GM20000 (cell line): ENCODE measurements at regions not wholly inside any gene's neighbourhood (a gene's known extent, or its start where the extent isn't known, plus 50 kb on each side); places are given as distances from the start of the nearest gene placed in this dataset.

Experiments
- DNase-seq: peaks from one replicate; pipeline ENCODE4 v3.0.0; 2012; ENCODE audit warnings: low spot score
- CTCF ChIP-seq: IDR thresholded peaks from 2 replicates; pipeline ENCODE4 v1.5.1; 2012; ENCODE audit warnings: mild to moderate bottlenecking, control low read depth; ENCODE audit errors: extremely low read depth, missing control alignments

- TF ChIP-seq CTCF, result no peak
- DNase-seq, result no peak
Measured at GRCh38 chr17:45702666-45703266, 81.4 kb upstream of the CRHR1 start.

- no peak for TF ChIP-seq CTCF
- DNase-seq, result no peak
Measured at GRCh38 chr17:45703348-45703747, 80.8 kb upstream of the CRHR1 start.

DNA sequence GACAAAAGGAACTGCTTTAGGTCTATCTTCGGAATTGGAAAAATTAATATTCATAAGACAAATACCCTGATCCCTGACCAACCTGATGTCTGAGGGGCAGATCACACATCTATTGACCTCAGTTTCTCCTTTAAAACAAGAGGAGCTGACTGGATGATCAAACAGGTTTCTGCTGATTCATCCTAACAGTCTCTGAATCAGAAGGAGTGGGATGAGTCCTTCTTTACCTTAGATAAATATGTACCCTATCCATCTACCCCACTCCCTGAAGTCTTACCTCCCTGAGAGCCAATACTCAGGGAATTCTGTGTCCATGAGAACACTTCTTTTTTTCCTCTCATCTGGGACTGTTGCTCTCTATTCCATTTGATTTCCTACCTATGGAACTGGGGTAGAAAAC, 80.3 kb upstream of the CRHR1 start:
- TF ChIP-seq CTCF, result no peak
- DNase-seq, result no peak

DNA sequence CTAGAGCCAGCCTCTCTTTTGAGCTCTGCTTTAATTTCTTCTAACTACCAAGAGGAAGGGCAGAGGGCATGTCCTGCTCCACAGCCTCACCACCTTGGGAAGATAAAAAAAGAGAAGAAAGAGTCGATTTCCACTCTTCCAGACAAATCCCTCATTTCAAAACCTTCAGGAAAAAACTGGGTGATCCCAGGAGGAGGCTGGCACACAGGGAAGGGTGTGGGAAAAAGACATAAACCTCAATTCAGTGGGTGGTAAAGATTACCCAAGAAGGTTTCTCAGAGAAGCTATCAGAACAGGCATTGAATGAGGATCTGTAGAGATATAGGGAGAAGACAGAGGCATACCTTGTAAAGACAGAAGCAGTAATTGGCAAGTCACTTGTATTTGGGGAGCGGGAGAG, 79.9 kb upstream of the CRHR1 start:
- TF ChIP-seq CTCF, result no peak
- DNase-seq, result no peak

GRCh38 chr17:45705123-45706009, 78.8 kb upstream of the CRHR1 start:
- no peak for DNase-seq
- TF ChIP-seq CTCF, result no peak

DNA sequence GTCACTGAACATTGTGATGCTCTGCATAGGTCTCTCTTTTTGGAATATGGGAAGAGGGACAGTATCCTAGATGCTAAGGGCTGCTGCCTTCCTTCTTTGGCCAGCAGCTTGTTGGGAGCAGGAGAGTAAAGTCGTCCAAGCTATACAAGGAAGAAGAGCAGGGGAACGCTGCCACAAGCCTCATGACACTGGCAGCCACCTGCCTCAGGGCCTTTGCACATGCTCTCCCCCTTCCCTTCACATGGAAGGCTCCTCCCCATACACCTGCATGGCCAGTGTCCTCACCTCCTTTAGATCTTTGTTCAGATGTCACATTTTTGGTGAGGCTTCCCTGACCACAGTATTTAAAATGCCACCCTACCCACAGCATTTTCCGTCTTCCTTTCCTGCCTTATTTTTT, 78.1 kb upstream of the CRHR1 start:
- TF ChIP-seq CTCF, result no peak
- no peak for DNase-seq

- DNase-seq, result no peak
- no peak for TF ChIP-seq CTCF
Measured at GRCh38 chr17:45708707-45709290, 75.3 kb upstream of the CRHR1 start.
